ENCODE measurements at regions not wholly inside any gene's neighbourhood (a gene's known extent, or its start where the extent isn't known, plus 50 kb on each side); places are given as distances from the start of the nearest gene placed in this dataset.
"Not testable (repeated sequence)": the region's sequence is repeated elsewhere in the genome, so short reads cannot be mapped to it uniquely, and the experiment has no call there.

DNA sequence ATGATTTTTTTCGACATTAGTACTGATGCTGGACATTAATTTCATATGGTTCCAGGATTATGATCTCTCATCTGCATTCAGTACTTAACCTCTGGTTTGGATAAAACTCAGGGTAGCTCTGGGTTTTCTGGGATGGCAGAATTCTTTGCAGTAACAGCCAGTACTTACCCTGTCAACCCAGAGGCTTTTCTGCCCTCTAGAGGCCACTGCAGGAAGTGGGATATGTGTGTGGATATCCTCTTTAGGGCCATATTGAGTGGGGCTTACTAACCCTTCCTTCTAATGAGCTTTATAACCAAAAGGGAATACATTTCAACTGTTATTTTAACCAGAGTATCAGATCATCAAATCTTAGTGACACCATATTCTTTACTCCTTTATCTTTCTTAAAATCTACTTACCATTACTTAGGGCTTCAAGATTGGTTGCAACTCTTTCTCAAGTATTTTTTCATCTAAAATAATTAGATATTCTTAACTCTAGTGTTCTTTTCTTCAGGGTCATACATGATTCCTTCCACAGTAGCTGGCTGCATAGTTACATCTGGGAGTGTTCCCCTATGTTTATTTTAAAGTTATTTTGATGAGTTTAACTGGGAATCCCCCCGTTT, 488.0 kb upstream of the STXBP6 start:
- DNase-seq = peak; percentile 31

DNA sequence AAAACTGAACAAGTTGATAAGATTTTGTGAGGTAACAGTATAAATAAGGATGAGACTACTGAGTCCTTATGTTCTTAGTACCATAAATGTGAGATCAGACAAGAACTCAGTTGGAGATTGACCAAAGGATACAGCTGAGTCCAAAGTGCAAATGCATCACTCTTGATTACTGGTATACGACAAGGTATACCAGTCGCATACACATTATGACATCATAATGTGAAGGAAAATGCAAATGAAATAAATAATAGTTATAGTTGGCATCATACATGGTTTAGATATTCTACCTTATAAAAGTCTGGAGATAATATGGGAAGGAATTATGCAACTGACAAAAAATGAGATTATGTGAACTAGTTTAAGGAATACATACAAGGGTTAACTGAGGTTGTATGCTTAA, 476.3 kb upstream of the STXBP6 start:
- DNase-seq = no peak

DNA sequence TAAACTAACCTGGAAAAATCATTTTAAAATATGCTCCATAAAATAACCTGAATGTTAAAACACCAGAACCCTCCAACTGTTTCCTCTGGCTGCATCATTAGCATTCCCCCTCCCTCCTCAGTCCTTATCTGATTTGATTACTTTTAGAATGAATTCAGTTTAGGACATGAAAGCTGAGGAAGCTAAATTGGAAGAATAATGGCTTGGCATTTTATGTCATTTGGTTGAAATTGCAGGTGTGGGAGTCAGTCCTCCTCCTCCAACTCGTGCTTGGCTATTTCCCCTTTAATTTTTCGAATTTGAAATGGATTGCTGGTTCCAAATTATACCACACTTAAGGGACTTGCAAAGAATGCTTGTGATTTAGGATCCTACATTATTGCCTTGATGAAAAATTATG, 473.0 kb upstream of the STXBP6 start:
- DNase-seq = no peak

DNA sequence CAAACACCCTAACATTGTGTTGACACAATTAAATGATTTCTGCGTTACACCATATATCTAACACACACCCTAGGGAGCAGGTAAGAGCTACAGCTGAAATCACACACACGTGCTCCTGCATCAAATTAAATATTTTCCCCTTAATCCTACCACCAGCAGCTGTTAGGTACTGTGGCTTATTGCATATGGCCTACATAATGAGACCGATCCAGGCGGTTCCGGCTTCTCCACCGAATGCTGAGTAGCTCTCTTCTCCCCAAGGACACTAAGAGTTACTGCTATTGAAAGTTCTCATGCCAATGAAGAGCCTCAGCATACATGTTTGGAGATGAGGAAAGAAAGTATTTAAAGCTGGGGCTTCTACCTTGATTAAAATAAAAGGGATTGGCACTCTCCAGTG, 472.2 kb upstream of the STXBP6 start:
- no peak for DNase-seq

DNA sequence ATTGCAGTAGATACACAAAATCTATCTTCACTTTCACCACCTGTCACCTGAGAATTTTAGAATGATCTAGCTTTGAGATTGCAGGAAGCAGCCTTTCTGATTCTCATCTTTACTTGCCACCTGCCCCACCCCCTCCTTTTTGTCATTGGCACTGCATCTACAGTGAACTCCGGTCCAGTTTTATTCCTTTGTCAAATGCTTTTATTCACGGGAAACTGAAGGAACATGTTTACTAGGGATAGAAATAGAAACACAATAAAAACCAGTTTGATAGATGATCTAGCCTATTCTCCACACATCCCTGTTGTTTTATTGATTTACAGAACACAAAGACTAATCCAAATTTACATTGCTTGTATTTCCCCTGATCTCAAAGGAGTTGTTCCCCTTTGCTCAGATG, 471.7 kb upstream of the STXBP6 start:
- no peak for DNase-seq

DNA sequence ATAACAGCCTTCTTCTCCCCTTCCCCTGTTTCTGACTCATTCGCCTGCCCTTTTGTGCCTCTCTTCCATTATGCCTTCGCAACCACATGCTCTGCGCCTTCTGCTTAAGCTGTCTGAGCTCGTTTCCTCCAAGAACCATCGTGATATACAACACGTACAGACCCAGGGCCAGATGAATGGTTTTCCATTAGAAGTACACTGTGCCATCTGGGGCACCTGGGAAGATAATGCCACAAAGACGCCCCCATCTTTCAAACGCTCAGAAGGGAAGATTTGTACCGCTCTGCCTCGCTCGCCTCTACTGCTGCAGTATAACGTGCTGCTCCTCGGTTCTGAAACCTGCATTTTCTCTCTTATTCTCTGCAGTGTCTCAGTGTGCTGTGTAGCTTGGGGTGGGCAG, 470.9 kb upstream of the STXBP6 start:
- DNase-seq = no peak

DNA sequence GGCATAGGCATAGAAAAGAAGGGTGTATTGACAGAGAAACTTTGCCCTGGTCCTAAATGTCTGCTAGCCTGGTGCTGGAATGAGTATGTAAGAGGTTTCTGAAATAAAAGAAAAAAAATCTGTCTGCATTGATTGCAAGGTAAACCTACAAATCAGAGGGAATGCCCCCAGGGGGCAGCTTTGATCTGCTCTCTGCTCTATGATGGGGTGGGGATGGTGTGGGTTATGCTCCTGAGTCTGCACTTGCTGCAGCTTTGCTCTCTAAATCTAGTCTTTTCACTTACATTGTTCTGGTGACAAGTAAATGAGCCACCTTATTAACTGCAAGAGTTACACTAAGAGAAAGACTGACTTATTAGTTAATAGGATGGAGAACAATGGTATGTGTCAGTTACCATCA, 468.4 kb upstream of the STXBP6 start:
- no peak for DNase-seq

DNA sequence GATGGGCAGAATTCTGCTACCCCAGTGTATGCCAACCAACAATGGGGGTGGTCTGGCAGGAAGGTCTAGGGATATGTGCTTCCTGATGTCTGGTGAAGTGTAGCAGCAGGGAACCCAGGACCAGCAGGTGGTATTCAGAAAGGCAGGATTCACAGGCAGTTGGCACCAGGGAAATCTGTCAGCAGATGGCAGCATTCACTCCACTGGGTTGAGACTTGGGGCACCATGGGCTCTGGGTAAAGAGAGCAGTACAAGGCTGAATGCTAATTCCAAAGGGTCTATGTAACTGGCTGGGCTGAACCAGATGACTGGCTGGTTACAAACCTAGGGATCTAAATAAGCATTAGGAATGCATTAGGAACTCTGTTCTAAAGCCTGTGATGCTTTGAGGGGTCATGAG, 466.9 kb upstream of the STXBP6 start:
- DNase-seq = no peak

DNA sequence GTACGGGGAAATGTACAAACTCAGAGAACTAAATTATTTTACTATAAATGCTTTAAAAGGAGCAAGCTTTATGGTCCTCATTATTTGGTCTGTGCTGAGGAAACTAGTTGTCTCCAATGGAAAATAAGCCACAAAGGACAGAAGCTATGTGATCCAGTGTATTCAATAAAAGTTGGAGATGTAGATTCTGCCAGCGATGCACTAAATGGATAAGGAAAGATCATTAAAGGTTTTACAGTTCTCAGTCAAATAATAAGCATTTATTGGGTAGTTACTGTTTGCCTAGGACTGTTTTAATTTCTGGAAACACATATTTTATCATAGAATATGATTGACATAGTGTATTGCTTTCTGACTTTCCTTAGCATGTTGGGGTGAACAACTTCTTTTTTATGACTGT, 458.9 kb upstream of the STXBP6 start:
- no peak for DNase-seq

DNA sequence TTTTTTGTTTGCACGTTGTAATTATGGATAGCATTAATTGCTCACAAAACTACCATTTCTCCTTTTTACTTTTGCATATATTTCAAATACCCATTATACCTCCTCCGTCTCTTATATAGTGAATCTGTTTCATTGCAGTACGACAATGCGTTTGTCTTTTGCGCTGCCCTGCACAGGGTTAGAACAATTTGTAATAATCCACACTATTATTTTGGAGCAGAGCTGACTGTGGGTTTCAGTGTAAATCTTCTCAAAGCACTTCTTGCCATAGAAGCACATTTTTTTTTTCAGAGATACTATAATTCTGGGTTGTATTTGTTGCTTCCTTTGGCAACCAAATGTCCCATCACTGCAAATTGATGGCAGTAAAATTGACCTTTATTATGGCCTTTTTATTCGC, 451.8 kb upstream of the STXBP6 start:
- no peak for DNase-seq

DNA sequence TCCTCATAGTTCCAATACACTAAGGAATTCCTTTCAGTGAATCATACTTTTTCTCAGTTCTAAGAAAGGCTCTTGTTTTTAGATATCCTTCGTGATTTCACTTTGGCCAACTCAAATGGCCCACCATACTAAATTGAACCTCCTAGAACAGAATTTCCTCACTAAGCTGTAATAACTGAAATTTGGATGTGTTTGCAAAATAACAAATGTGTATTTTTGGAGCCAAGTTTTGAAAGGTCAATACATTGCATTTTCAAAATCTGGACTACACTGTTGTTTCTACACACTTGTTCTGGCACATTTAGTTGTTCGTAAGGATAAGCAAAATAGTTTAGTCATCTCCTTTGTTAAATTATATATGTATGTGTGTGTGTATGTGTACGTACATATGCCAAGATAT, 439.0 kb upstream of the STXBP6 start:
- DNase-seq = no peak

DNA sequence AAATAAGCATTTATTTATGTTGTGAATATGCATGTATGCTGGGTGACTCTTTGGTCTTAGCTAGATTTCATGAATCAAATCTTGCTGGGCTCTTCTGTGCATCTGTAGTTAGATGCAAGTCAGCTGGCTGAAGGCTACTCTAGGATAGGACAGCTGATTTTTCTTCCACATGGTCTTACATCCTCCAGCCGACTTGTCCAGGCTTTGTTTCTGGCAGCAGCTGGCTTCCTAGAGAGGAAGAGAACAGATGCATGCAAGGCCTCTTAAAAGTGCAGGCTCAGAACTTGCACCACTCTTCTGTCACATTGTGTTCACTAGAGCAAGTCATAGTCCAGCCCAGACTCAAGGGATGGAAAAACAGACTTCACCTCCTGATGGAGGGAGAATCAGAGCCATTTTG, 435.4 kb upstream of the STXBP6 start:
- no peak for DNase-seq

DNA sequence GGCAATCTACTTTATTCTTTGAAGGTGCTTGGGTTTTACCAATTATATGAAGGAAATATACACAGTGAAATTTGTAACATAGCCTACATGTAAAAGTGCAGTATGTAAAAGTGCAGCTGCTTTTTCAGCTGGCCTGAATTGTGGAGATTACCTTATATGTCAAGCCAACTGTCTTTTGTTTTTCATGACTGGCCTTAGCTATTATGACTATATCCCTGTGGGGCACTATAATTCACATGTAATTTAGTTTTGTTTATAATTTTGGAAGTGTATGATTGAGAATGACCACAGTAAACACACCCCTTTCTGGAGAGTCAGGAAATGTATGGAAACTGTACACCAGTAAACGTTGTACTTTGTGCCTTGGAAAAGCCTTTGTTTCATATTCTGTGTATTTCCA, 435.0 kb upstream of the STXBP6 start:
- DNase-seq = no peak

DNA sequence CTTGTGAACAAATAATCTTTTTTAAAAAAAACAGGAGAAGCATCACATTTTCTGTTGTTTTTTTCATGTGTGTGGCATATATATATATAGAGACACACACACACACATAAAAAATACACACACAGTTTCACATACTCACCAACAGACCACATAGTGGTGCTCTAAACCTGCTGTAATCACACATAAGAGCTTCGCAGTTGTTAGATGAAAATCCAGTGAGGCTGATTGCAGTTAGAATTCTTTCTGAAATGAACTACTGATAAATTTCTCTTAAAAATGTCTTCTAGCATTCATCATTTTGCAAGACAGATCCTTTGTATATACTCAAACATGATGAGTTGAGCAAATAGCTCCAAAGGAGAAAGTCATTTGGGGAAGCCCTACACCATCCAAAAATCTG, 434.3 kb upstream of the STXBP6 start:
- no peak for DNase-seq

DNA sequence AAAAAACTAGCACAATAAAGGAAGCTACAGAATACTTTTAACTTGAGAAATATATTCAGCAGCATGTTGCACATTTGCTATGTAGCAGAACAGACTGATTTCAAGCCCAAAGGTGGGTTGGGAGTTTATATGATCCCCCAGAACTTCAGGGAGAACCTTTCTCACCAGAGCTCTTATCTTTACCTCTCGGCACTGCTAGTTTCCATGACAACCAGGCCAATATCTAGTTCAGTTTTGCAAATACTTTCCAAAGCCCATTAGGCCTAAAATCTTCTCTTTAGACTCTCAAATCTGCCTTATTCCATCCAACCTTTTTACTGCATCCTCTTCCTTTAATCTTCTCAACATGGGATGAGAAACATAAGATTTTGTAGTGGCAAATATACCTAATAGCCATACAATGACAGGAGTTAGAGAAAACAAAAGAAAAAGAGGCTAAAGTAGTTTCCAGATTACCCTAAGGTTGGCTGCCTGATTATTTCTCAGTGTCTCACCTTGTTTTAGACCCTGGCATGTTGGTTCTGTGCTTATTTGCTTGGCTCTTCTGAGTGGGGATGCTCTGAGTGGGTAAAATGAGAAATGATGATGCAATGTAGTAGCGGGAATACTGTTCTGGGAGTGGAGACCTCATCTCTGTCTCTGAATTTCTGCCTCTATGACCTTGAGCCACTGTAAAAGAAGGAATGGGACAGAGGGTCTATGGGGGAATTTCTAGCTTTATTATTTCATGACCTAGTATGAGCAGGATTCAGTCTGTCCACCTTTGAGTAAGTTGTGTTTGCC, 427.6 kb upstream of the STXBP6 start:
- no peak for DNase-seq

DNA sequence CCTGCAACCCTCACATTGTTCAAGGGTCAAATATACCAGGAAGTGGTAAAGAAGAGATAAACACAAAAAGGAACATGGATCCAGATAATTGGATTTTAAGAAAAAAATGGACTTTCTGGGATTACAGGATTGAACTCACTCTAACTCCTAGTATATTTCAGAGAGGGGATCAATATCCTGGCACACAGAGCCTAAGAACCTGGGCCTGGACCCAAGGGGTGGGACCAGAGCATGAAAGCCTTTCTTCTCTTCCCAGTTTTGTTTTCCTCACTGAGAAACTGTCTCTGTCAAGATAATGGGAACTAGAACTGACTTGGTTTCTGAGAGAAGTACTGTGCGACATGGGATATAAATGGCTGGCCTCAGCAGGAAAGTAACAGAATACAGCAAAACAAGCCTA, 422.8 kb upstream of the STXBP6 start:
- no peak for DNase-seq

DNA sequence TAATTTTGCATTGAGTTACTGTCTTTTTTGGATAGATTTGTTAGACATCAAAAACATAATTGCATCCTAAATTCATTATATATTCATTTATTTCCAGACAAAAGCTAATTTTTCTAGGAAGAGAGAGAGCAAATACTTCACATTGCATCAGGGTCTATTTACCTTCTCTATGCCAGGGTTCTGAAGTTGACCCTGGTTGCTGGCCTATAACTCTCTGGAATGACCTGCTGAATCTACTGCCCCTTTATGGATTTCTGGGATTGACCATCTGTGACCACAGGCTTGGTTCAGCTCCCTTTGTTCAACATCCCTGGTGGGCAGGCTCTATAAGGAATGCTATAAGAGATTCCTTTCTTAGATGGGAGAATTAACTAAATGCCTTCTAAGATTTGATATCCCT, 414.8 kb upstream of the STXBP6 start:
- DNase-seq = no peak

DNA sequence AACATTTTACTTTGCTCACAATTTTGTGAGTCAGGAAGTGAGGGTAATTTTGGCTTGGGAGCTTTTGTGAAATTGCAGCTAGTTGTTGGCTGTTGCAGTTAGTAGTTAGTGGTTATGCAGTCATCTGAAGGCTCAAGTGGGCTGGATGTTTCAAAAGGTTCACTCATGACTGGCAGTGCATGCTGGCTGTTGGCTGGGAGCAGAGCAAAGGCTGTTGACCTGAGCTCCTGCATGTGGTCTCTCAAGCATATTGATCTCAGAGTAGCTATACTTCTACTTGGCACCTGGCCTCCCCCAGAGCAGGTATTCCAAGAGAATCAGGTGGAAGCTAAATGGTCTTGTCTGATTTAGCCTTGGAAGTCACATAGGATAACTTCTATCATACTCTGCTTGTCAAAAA, 414.1 kb upstream of the STXBP6 start:
- no peak for DNase-seq

DNA sequence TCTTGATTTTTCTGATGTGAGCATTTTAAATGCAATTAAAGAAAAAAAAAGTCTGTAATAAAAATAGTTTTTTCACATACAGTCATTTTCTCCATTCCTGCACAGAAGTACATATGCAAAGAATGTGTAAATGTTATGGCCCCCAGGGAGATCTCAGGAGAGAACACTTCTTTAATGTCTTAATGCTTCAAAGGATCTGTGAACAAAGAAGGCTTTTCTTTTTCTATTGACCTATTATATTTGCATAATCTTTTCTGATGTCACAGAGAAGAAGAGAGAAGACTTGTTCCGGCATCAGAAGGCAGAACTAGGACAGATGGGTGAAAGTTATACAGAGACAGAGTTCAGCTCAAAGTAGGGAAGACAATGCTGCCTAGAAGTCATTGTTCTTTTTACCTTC, 413.5 kb upstream of the STXBP6 start:
- no peak for DNase-seq

DNA sequence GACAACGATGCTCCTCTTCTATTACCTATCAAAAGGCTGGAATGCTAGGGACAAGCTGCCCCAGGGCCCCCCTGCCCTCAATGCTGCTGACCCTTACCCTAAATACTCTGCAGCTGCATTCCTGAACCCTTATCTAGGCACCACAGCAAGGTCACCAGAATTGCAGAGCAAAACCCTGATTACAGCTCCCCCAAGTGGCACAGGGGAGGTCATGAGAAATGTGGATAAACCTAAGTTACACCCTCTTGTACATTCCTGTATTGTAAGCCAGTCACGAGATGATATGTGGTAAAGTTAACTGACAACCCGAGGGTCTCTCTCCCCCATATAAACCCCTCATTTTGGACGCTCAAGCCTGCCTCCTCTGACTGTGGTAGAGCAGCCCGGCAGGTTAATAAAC, 411.8 kb upstream of the STXBP6 start:
- no peak for DNase-seq

DNA sequence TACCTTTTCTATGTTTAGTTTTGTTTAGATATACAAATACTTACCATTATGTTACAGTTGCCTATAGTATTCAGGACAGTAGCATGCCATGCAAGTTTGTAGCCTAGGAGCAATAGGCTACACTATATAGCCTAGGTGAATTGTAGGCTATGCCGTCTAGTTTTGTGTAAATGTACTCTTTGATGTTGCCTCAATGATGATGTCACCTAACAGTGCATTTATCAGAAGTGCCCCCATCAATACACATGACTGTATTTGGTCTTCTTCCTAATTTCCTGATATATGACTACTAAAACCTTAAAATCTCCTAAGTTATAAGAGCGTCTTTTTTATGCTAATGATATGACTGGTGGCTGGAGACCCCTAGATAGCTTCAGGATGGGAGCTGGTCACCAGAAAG, 394.4 kb upstream of the STXBP6 start:
- no peak for DNase-seq

DNA sequence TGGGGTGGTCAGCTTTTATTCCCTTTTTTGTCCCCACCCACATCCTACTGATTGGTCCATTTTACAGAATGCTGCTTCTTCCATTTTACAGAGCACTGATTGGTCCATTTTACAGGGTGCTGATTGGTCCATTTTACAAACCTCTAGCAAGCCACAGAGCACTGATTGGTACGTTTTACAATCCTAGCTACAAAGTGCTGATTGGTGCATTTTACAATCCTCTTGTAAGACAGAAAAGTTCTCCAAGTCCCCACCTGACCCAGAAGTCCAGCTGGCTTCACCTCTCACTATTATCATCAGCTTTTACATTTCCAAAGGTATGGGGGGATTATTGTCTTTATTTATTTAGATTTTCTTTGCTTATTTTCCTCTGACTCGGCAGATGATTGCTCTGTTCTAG, 390.4 kb upstream of the STXBP6 start:
- not testable (repeated sequence) for DNase-seq

DNA sequence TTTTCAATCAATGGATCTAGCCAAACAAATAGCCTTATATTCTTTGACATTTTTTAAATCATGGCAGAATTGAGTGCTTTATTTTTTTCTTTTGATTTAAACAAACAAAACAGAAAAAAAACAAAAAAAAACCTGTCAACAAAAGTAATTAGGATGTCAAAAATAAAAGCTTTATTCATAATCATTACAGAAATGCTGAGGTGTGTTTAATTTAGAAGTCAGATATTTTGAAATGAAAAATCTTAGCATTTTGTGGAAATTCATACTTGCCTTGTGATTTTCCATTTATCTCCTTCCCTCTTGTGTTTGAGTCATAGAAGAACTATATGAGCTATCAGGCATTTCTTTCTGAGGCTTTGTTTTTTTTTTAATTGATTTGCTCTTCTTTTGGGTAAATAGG, 387.0 kb upstream of the STXBP6 start:
- no peak for DNase-seq

DNA sequence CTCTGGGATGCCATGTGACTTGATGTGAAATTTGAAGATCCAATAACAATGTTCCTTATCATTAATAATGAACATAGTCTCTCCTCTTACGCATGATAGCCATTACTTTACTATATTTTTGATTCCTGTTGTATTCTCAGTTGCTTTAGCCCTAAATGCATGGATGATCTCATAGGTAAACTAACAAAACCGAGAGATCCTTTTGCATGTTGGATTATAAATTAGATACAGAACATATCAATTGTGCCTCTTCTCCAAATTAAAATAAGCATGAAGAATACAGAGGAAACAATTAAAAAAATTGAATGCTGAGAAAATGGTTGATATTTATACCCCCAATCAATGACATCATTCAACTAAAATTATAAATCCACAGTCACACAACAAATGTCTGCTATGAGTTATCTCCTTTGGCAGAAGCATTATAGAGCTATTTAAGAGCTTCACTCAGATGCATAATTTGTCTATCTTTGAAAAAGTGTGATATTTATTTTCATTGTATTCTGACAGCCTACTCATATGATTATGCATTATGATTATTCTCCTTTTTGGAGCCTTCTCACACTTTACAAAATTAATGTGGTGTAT, 386.4 kb upstream of the STXBP6 start:
- DNase-seq = no peak
